ENCODE measurements at regions not wholly inside any gene's neighbourhood (a gene's known extent, or its start where the extent isn't known, plus 50 kb on each side); places are given as distances from the start of the nearest gene placed in this dataset.

GRCh38 chrX:28349888-28350287 lies 237.4 kb upstream of the IL1RAPL1 start:
- TF ChIP-seq FOXM1 (IDR thresholded peaks at IDR 0.05; ENCODE audit: borderline replicate concordance, low read depth), result no peak
- TF ChIP-seq TAF1 (IDR thresholded peaks at IDR 0.05; ENCODE audit: low read depth), result no peak
- TF ChIP-seq TCF12 (IDR thresholded peaks at IDR 0.05; ENCODE audit: low read depth), result no peak
- TF ChIP-seq RAD21 (IDR thresholded peaks at IDR 0.05; ENCODE audit: low read depth), result no peak
- no peak for TF ChIP-seq YY1 (IDR thresholded peaks at IDR 0.05; ENCODE audit: low read depth)

DNA sequence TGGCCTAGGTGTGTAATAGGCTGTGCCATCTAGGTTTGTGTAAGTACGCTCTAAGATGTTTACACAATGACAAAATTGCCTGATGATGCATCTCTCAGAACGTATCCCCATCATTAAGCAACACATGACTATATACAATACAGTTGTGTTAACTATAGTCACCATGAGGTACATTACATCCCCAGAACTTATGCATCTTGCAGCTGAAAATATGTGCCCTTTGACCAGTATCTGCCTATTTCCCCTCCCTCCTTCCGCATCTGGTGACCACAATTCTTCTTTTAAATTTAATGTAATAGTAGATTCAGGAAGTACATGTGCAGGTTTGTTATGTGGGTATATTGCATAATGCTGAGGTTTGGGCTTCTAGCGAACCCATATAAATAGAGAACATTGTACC lies 239.8 kb upstream of the IL1RAPL1 start:
- no peak for TF ChIP-seq EP300 (IDR thresholded peaks at IDR 0.05; ENCODE audit: borderline replicate concordance)

DNA sequence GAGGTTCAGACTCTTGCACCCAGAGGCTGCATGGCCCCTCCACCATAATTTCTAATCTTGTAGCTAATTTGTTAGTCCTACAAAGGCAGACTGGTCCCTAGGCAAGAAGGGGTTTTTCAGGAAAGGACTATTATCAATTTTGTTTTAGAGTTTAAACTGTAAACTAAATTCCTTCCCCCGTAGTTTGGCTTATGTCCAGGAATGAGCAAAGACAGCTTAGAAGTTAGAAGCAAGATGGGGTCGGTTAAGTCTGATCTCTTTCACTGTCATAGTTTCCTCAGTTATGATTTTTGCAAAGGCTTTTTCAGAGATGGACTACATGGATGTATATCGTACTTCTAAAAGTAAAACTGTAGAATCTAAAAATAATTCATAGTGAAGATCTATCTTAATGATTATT lies 258.1 kb upstream of the IL1RAPL1 start:
- no peak for TF ChIP-seq RAD21 (IDR thresholded peaks at IDR 0.05; ENCODE audit: low read depth)
- no peak for TF ChIP-seq EP300 (IDR thresholded peaks at IDR 0.05; ENCODE audit: borderline replicate concordance)
- no peak for TF ChIP-seq NFIC (IDR thresholded peaks at IDR 0.05)
- TF ChIP-seq TCF12 (IDR thresholded peaks at IDR 0.05; ENCODE audit: low read depth), result no peak
- no peak for TF ChIP-seq YY1 (IDR thresholded peaks at IDR 0.05; ENCODE audit: low read depth)
- TF ChIP-seq, protein P1, sequence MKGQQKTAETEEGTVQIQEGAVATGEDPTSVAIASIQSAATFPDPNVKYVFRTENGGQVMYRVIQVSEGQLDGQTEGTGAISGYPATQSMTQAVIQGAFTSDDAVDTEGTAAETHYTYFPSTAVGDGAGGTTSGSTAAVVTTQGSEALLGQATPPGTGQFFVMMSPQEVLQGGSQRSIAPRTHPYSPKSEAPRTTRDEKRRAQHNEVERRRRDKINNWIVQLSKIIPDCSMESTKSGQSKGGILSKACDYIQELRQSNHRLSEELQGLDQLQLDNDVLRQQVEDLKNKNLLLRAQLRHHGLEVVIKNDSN (IDR thresholded peaks at IDR 0.05), result no peak
- no peak for TF ChIP-seq TAF1 (IDR thresholded peaks at IDR 0.05; ENCODE audit: low read depth)
- TF ChIP-seq ZBTB7A (IDR thresholded peaks at IDR 0.05; ENCODE audit: low read depth), result no peak
- no peak for TF ChIP-seq TEAD4 (IDR thresholded peaks at IDR 0.05)
- no peak for TF ChIP-seq CEBPB (IDR thresholded peaks at IDR 0.05)
- TF ChIP-seq, protein P2, sequence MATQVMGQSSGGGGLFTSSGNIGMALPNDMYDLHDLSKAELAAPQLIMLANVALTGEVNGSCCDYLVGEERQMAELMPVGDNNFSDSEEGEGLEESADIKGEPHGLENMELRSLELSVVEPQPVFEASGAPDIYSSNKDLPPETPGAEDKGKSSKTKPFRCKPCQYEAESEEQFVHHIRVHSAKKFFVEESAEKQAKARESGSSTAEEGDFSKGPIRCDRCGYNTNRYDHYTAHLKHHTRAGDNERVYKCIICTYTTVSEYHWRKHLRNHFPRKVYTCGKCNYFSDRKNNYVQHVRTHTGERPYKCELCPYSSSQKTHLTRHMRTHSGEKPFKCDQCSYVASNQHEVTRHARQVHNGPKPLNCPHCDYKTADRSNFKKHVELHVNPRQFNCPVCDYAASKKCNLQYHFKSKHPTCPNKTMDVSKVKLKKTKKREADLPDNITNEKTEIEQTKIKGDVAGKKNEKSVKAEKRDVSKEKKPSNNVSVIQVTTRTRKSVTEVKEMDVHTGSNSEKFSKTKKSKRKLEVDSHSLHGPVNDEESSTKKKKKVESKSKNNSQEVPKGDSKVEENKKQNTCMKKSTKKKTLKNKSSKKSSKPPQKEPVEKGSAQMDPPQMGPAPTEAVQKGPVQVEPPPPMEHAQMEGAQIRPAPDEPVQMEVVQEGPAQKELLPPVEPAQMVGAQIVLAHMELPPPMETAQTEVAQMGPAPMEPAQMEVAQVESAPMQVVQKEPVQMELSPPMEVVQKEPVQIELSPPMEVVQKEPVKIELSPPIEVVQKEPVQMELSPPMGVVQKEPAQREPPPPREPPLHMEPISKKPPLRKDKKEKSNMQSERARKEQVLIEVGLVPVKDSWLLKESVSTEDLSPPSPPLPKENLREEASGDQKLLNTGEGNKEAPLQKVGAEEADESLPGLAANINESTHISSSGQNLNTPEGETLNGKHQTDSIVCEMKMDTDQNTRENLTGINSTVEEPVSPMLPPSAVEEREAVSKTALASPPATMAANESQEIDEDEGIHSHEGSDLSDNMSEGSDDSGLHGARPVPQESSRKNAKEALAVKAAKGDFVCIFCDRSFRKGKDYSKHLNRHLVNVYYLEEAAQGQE (IDR thresholded peaks at IDR 0.05; ENCODE audit: low read depth), result no peak
- TF ChIP-seq, protein P3, sequence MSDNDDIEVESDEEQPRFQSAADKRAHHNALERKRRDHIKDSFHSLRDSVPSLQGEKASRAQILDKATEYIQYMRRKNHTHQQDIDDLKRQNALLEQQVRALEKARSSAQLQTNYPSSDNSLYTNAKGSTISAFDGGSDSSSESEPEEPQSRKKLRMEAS (IDR thresholded peaks at IDR 0.05), result no peak
- TF ChIP-seq EGR1 (IDR thresholded peaks at IDR 0.05), result no peak

DNA sequence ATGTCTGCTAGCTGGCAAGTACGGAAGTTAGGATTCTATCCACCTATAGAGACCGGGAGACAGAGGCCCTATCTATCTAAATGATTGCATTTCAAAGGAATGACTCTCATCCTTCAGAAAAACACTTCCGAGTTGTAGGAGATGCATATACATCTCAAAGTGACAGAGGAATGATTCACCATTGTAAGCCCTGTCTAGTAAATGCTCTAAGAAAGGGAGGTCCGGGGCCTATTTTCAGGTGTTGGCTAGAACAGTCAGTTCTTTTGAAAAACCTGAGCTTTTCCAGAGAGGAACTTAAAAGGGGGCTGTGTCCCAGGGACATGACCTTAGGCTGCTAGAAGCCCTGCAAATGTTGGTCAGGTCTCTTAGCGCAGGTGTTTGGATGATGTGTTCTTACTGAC lies 262.9 kb upstream of the IL1RAPL1 start:
- TF ChIP-seq RAD21 (IDR thresholded peaks at IDR 0.05; ENCODE audit: low read depth), result no peak
- no peak for TF ChIP-seq EGR1 (IDR thresholded peaks at IDR 0.05)
- TF ChIP-seq CREB1 (IDR thresholded peaks at IDR 0.05; ENCODE audit: low read depth), result no peak
- no peak for TF ChIP-seq FOXM1 (IDR thresholded peaks at IDR 0.05; ENCODE audit: borderline replicate concordance, low read depth)
- TF ChIP-seq, protein P3 (IDR thresholded peaks at IDR 0.05), result no peak
- no peak for TF ChIP-seq TEAD4 (IDR thresholded peaks at IDR 0.05)
- no peak for TF ChIP-seq EP300 (IDR thresholded peaks at IDR 0.05; ENCODE audit: borderline replicate concordance)
- TF ChIP-seq, protein P2 (IDR thresholded peaks at IDR 0.05; ENCODE audit: low read depth), result no peak
- TF ChIP-seq ZBTB7A (IDR thresholded peaks at IDR 0.05; ENCODE audit: low read depth), result no peak
- TF ChIP-seq TAF1 (IDR thresholded peaks at IDR 0.05; ENCODE audit: low read depth), result no peak
- TF ChIP-seq NFIC (IDR thresholded peaks at IDR 0.05), result no peak
- TF ChIP-seq, protein P1 (IDR thresholded peaks at IDR 0.05), result no peak
- no peak for TF ChIP-seq TCF12 (IDR thresholded peaks at IDR 0.05; ENCODE audit: low read depth)

DNA sequence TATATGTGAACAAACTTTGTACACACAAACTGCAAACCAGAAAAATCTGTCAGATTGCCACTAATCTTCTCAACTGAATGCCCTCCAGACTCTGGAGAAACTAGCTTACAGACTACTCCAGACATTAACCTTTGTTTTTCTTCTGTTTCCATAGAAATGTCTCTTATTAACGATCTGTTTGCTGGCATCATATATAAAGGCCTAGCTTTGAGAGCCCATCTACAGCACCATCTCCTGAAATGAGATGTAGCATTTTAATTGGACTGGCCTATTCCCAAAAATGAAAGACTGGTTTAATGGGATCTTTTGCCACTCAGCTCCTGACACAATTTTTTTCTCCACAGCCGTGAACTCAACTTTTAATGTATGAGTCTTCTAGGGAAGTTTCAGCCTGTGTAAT lies 266.0 kb upstream of the IL1RAPL1 start:
- TF ChIP-seq EP300 (IDR thresholded peaks at IDR 0.05; ENCODE audit: borderline replicate concordance), result no peak
- TF ChIP-seq, protein P1 (IDR thresholded peaks at IDR 0.05), result no peak
- no peak for TF ChIP-seq CEBPB (IDR thresholded peaks at IDR 0.05)
- no peak for TF ChIP-seq TCF12 (IDR thresholded peaks at IDR 0.05; ENCODE audit: low read depth)
- TF ChIP-seq, protein P3 (IDR thresholded peaks at IDR 0.05), result no peak
- no peak for TF ChIP-seq RAD21 (IDR thresholded peaks at IDR 0.05; ENCODE audit: low read depth)
- TF ChIP-seq TAF1 (IDR thresholded peaks at IDR 0.05; ENCODE audit: low read depth), result no peak
- no peak for TF ChIP-seq YY1 (IDR thresholded peaks at IDR 0.05; ENCODE audit: low read depth)
- no peak for TF ChIP-seq FOXM1 (IDR thresholded peaks at IDR 0.05; ENCODE audit: borderline replicate concordance, low read depth)
- no peak for TF ChIP-seq TEAD4 (IDR thresholded peaks at IDR 0.05)
- TF ChIP-seq, protein P2 (IDR thresholded peaks at IDR 0.05; ENCODE audit: low read depth), result no peak
- no peak for TF ChIP-seq NFIC (IDR thresholded peaks at IDR 0.05)
